HK-2 (cell line): ENCODE measurements at regions not wholly inside any gene's neighbourhood (a gene's known extent, or its start where the extent isn't known, plus 50 kb on each side); places are given as distances from the start of the nearest gene placed in this dataset.
"Not testable (repeated sequence)": the region's sequence is repeated elsewhere in the genome, so short reads cannot be mapped to it uniquely, and the experiment has no call there.

Experiments
- DNase-seq: peaks from one replicate; pipeline ENCODE4 v3.0.0-alpha.2; 2018; ENCODE audit not compliant: unreplicated experiment

- no peak for DNase-seq
Observed at GRCh38 chr20:48329676-48330664, 497.8 kb downstream of the PREX1 start.

- DNase-seq = no peak
Observed at GRCh38 chr20:48329031-48329615, 498.7 kb downstream of the PREX1 start.

GRCh38 chr20:48327848-48328247 lies 500.0 kb downstream of the PREX1 start:
- DNase-seq = not testable (repeated sequence)

- no peak for DNase-seq
Observed at GRCh38 chr20:48326868-48327267, 500.9 kb downstream of the PREX1 start.

- DNase-seq = no peak
Observed at GRCh38 chr20:48326434-48326691, 501.4 kb downstream of the PREX1 start.

GRCh38 chr20:48325656-48326433 lies 502.0 kb downstream of the PREX1 start:
- DNase-seq = no peak

GRCh38 chr20:48324744-48325143 lies 503.1 kb downstream of the PREX1 start:
- DNase-seq = no peak

GRCh38 chr20:48321271-48321670 lies 506.5 kb downstream of the PREX1 start:
- no peak for DNase-seq

GRCh38 chr20:48319943-48320584 lies 507.7 kb downstream of the PREX1 start:
- no peak for DNase-seq

GRCh38 chr20:48317578-48317977 lies 510.2 kb downstream of the PREX1 start:
- no peak for DNase-seq

GRCh38 chr20:48314925-48315592 lies 512.7 kb downstream of the PREX1 start:
- no peak for DNase-seq

GRCh38 chr20:48313324-48313723 lies 514.5 kb downstream of the PREX1 start:
- DNase-seq = no peak

- no peak for DNase-seq
Observed at GRCh38 chr20:48311956-48312355, 515.8 kb downstream of the PREX1 start.

GRCh38 chr20:48310305-48310704 lies 517.5 kb downstream of the PREX1 start:
- DNase-seq = no peak

- DNase-seq = no peak
Observed at GRCh38 chr20:48309293-48309692, 518.5 kb downstream of the PREX1 start.

GRCh38 chr20:48308882-48309281 lies 518.9 kb downstream of the PREX1 start:
- DNase-seq = no peak

- no peak for DNase-seq
Observed at GRCh38 chr20:48308232-48308781, 519.5 kb downstream of the PREX1 start.

GRCh38 chr20:48307277-48307676 lies 520.5 kb downstream of the PREX1 start:
- no peak for DNase-seq

GRCh38 chr20:48302844-48303542 lies 517.7 kb upstream of the SULF2 start:
- no peak for DNase-seq

- no peak for DNase-seq
Observed at GRCh38 chr20:48302149-48302548, 516.9 kb upstream of the SULF2 start.

- no peak for DNase-seq
Observed at GRCh38 chr20:48301189-48301588, 515.9 kb upstream of the SULF2 start.
